Liver (tissue), 8 donors: ENCODE measurements at regions not wholly inside any gene's neighbourhood (a gene's known extent, or its start where the extent isn't known, plus 50 kb on each side); places are given as distances from the start of the nearest gene placed in this dataset.

Experiments
- DNase-seq: peaks from one replicate; pipeline ENCODE4 v3.0.0-alpha.2; 2017; ENCODE audit warnings: low spot score
- H3K27ac ChIP-seq, 2 donors: one replicate each; pipeline ENCODE4 v1.7.0; 2013; ENCODE audit warnings: inconsistent platforms in 2 of 2, low read length in 2 of 2, control low read depth in 1 of 2, low read depth in 1 of 2, mild to moderate bottlenecking in 1 of 2
- H3K27me3 ChIP-seq, 4 donors: one replicate each; pipeline versions ENCODE4 v1.6.1 to v1.7.0; 2013; ENCODE audit warnings: low read length in 3 of 4, inconsistent platforms in 1 of 4, mild to moderate bottlenecking in 1 of 4, moderate library complexity in 1 of 4; ENCODE audit not compliant: control insufficient read depth in 4 of 4, insufficient read depth in 4 of 4
- H3K36me3 ChIP-seq, 4 donors: one replicate each; pipeline versions ENCODE4 v1.6.1 to v1.7.0; 2013; ENCODE audit warnings: low read length in 3 of 4, mild to moderate bottlenecking in 3 of 4, low read depth in 1 of 4, moderate library complexity in 1 of 4; ENCODE audit not compliant: control insufficient read depth in 4 of 4, insufficient read depth in 3 of 4
- H3K4me1 ChIP-seq, 4 donors: one replicate each; pipeline versions ENCODE4 v1.6.1 to v1.7.0; 2013; ENCODE audit warnings: low read length in 3 of 4, mild to moderate bottlenecking in 3 of 4, moderate library complexity in 1 of 4; ENCODE audit not compliant: control insufficient read depth in 4 of 4, insufficient read depth in 4 of 4
- H3K4me3 ChIP-seq, 3 donors: one replicate each; pipeline versions ENCODE4 v1.6.1 to v1.7.0; 2013; ENCODE audit warnings: low read length in 3 of 3, control low read depth in 1 of 3, low read depth in 1 of 3, mild to moderate bottlenecking in 1 of 3
- H3K9ac ChIP-seq, 2 donors: one replicate each; pipeline ENCODE4 v1.7.0; 2013; ENCODE audit warnings: low read length in 2 of 2, mild to moderate bottlenecking in 2 of 2, moderate library complexity in 2 of 2, control low read depth in 1 of 2, low read depth in 1 of 2
- H3K9me3 ChIP-seq, 4 donors: one replicate each; pipeline versions ENCODE4 v1.6.1 to v1.7.0; 2013; ENCODE audit warnings: low read length in 3 of 4; ENCODE audit not compliant: control insufficient read depth in 4 of 4
- EGR1 ChIP-seq, 2 donors: IDR thresholded peaks; 2 replicates each; pipeline ENCODE4 v1.6.1; 2016 to 2018; ENCODE audit warnings: antibody characterized with exemption in 2 of 2, low read depth in 2 of 2
- FOXA1 ChIP-seq: IDR thresholded peaks from 2 replicates; pipeline ENCODE4 v1.6.1; 2016; ENCODE audit warnings: antibody characterized with exemption
- FOXA2 ChIP-seq: IDR thresholded peaks from 2 replicates; pipeline ENCODE4 v1.6.1; 2016; ENCODE audit warnings: antibody characterized with exemption
- GABPA ChIP-seq, 2 donors: IDR thresholded peaks in 1 of 2; conservative IDR thresholded peaks in 1 of 2; 2 replicates each; pipeline ENCODE4 v1.6.1; 2016; ENCODE audit warnings: antibody characterized with exemption in 2 of 2, mild to moderate bottlenecking in 1 of 2, moderate library complexity in 1 of 2
- HNF4A ChIP-seq, 2 donors: conservative IDR thresholded peaks; 2 replicates each; pipeline ENCODE4 v1.6.1; 2016; ENCODE audit warnings: antibody characterized with exemption in 2 of 2, mild to moderate bottlenecking in 2 of 2
- JUND ChIP-seq, 2 donors: IDR thresholded peaks; 2 replicates each; pipeline ENCODE4 v1.6.1; 2016; ENCODE audit warnings: antibody characterized with exemption in 2 of 2
- RAD21 ChIP-seq, 2 donors: IDR thresholded peaks; 2 replicates each; pipeline ENCODE4 v1.6.1; 2016; ENCODE audit warnings: antibody characterized with exemption in 2 of 2, mild to moderate bottlenecking in 2 of 2
- RXRA ChIP-seq, 2 donors: IDR thresholded peaks; 2 replicates each; pipeline ENCODE4 v1.6.1; 2017 to 2018; ENCODE audit warnings: antibody characterized with exemption in 2 of 2, mild to moderate bottlenecking in 1 of 2
- TAF1 ChIP-seq: conservative IDR thresholded peaks from 2 replicates; pipeline ENCODE4 v1.6.1; 2016; ENCODE audit warnings: antibody characterized with exemption, mild to moderate bottlenecking
- YY1 ChIP-seq: IDR thresholded peaks from 2 replicates; pipeline ENCODE4 v1.6.1; 2016; ENCODE audit warnings: antibody characterized with exemption, mild to moderate bottlenecking
- WGBS: extraction: QIAGEN DNeasy Blood & Tissue Kit; methylation state at CpG from one replicate; pipeline ENCODE4 v1.1.7; 2013; 5-methylcytosine and 5-hydroxymethylcytosine counted together
- TF ChIP-seq, protein P1 (sequence below): IDR thresholded peaks from 2 replicates; pipeline ENCODE4 v1.6.1; 2016; ENCODE audit warnings: antibody characterized with exemption
- TF ChIP-seq, protein P2 (sequence below): IDR thresholded peaks from 2 replicates; pipeline ENCODE4 v1.6.1; 2016; ENCODE audit warnings: antibody characterized with exemption, mild to moderate bottlenecking
- TF ChIP-seq, protein P3 (sequence below): fragments of 150-350 bp; IDR thresholded peaks from 2 replicates; pipeline ENCODE4 v1.5.1; 2017; ENCODE audit warnings: improper control_type of control experiment, low read depth, low read length; ENCODE audit not compliant: missing input control
- donor health status: healthy.
- donor health status: healthy.
- donor health status: healthy.
- donor health status: healthy.
- donor health status: healthy.

DNA sequence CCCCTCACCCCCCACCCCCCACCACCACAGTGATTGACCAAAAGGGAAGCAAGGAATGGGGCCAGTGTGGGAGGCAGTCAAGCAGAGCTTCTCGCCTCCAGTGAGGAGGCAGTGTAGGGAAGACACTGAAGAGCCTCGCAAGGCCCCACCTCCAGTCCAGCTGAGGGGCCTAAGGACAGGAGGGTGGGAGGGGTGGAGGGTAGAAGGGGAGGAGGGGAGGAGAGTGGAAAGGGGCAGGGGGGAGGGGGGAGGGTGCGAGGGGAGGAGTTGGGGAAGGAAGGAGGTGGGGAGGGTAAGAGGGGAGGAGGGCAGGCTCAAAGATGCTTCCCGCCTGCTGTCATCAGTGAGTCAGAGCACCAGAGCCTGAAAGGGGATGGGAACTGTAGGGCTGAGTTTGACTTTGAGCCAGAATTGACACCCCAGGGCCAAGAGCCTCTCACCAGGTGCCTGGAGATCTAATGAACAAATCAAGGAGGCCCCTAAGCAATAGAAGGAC is 786.2 kb downstream of the UQCRFS1 start:
- Histone ChIP-seq H3K4me3 (no peak overlapping the region), H3K36me3 (no peaks in the 10 kb centered on the region), H3K9me3 (no peaks in the 10 kb centered on the region), H3K27me3 (peaks cover 0 to 6% (median 0%) of the 10 kb centered on the region in 4 donors), H3K9ac (no peak overlapping the region), H3K4me1 (no peaks in the 10 kb centered on the region), H3K27ac (no peak overlapping the region)
- TF ChIP-seq JUND (IDR thresholded peaks at IDR 0.05) (no peak), GABPA (IDR thresholded peaks at IDR 0.05 in 1 of 2, conservative IDR thresholded peaks at IDR 0.05 in 1 of 2) (no peak), TAF1 (no peak), FOXA1 (no peak), YY1 (no peak), HNF4A (conservative IDR thresholded peaks at IDR 0.05) (no peak), RXRA (IDR thresholded peaks at IDR 0.05) (no peak)
- TF ChIP-seq, protein P1, sequence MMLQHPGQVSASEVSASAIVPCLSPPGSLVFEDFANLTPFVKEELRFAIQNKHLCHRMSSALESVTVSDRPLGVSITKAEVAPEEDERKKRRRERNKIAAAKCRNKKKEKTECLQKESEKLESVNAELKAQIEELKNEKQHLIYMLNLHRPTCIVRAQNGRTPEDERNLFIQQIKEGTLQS = no peak
- DNase-seq = no peak
- WGBS = 69% methylated on average over 4 of the region's 4 CpGs

DNA sequence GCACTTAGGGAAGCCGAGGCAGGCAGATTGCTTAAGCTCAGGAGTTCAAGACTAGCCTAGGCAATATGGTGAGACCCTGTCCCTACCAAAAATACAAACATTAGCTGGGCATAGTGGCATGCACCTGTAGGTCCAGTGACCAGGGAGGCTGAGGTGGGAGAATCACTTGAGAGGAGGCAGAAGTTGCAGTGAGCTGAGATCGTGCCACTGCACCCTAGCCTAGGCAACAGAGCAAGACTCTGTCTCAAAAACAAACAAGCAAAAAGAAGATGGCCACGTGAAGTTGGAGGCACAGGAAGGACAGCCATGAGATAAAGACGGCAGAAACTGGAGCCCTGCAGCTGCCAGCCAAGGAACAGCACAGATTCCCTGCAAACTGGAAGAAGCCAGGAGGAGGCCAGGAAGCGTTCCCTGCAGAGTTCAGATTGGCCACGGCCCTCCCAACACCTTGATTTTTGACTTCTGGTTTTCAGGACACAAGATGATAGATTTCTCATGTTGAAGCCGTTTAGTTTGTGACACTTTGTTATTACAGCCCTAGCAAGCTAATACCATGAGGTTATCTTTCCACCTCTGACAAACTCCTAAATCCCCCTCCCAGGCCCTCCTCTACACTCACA is 786.7 kb downstream of the UQCRFS1 start:
- Histone ChIP-seq H3K27ac (no peak overlapping the region), H3K27me3 (peaks cover 0 to 6% (median 0%) of the 10 kb centered on the region in 4 donors), H3K4me3 (no peak overlapping the region), H3K36me3 (no peaks in the 10 kb centered on the region), H3K9me3 (no peaks in the 10 kb centered on the region), H3K4me1 (no peaks in the 10 kb centered on the region), H3K9ac (no peak overlapping the region)
- 32% methylated on average over 7 of the region's 7 CpGs for WGBS
- DNase-seq = no peak
- TF ChIP-seq RXRA (IDR thresholded peaks at IDR 0.05) (no peak), EGR1 (IDR thresholded peaks at IDR 0.05; ENCODE audit: low read depth in 2 of 2) (no peak)
- TF ChIP-seq, protein P2, sequence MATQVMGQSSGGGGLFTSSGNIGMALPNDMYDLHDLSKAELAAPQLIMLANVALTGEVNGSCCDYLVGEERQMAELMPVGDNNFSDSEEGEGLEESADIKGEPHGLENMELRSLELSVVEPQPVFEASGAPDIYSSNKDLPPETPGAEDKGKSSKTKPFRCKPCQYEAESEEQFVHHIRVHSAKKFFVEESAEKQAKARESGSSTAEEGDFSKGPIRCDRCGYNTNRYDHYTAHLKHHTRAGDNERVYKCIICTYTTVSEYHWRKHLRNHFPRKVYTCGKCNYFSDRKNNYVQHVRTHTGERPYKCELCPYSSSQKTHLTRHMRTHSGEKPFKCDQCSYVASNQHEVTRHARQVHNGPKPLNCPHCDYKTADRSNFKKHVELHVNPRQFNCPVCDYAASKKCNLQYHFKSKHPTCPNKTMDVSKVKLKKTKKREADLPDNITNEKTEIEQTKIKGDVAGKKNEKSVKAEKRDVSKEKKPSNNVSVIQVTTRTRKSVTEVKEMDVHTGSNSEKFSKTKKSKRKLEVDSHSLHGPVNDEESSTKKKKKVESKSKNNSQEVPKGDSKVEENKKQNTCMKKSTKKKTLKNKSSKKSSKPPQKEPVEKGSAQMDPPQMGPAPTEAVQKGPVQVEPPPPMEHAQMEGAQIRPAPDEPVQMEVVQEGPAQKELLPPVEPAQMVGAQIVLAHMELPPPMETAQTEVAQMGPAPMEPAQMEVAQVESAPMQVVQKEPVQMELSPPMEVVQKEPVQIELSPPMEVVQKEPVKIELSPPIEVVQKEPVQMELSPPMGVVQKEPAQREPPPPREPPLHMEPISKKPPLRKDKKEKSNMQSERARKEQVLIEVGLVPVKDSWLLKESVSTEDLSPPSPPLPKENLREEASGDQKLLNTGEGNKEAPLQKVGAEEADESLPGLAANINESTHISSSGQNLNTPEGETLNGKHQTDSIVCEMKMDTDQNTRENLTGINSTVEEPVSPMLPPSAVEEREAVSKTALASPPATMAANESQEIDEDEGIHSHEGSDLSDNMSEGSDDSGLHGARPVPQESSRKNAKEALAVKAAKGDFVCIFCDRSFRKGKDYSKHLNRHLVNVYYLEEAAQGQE = no peak
- TF ChIP-seq, protein P1 = no peak

DNA sequence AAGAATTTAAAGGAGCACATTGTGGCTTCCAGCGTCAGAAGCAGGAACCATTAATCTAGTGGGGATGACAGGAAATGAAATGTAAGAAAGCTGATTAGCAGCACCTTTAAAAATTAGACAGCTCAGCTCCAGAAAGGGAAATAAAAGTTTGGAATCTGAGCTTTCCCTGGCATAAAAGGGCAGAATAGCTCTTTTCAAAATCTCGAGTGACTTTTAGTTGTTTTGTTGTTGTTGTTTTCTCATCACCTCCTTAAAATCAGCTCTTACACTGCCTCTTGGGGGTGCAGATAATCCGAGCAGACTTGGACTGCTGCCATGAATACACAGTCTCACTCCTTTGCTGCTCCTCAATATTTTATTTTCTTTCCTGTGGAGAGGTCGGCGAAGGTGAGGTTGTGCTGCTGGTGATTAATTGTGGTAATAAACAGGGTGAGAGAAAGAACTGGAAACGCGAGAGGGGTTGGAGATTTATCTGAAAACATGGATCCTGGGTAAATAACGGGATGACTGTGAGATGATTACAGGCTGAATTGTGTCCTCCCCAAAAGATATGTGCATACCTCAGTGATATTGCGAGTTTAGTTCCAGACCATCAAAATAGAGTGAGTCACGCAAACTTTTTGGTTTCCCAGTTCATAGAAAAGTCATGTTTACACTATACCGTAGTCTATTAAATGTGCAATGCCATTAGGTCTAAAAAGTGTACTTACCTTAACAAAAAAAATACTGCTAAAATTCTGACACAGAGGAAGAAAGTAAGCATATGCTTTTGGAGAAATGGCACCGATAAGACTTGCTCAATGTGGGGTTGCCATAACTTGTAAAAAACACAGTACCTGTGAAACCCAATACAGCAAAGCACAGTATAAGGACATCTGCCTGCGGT is 787.7 kb downstream of the UQCRFS1 start:
- WGBS = 52% methylated on average over 13 of the region's 13 CpGs
- H3K27me3 ChIP-seq = peaks cover 0 to 6% (median 0%) of the 10 kb centered on the region in 4 donors
- no peak overlapping the region for H3K27ac ChIP-seq
- H3K4me1 ChIP-seq = no peaks in the 10 kb centered on the region
- H3K4me3 ChIP-seq = no peak overlapping the region
- H3K36me3 ChIP-seq = no peaks in the 10 kb centered on the region
- H3K9me3 ChIP-seq = no peaks in the 10 kb centered on the region
- no peak overlapping the region for H3K9ac ChIP-seq
- DNase-seq = no peak
- TF ChIP-seq FOXA1 (no peak), RAD21 (IDR thresholded peaks at IDR 0.05) (no peak), YY1 (no peak), RXRA (IDR thresholded peaks at IDR 0.05) (no peak), TAF1 (no peak), EGR1 (IDR thresholded peaks at IDR 0.05; ENCODE audit: low read depth in 2 of 2) (no peak), GABPA (IDR thresholded peaks at IDR 0.05 in 1 of 2, conservative IDR thresholded peaks at IDR 0.05 in 1 of 2) (no peak), HNF4A (conservative IDR thresholded peaks at IDR 0.05) (no peak), FOXA2 (no peak)
- TF ChIP-seq, protein P3, sequence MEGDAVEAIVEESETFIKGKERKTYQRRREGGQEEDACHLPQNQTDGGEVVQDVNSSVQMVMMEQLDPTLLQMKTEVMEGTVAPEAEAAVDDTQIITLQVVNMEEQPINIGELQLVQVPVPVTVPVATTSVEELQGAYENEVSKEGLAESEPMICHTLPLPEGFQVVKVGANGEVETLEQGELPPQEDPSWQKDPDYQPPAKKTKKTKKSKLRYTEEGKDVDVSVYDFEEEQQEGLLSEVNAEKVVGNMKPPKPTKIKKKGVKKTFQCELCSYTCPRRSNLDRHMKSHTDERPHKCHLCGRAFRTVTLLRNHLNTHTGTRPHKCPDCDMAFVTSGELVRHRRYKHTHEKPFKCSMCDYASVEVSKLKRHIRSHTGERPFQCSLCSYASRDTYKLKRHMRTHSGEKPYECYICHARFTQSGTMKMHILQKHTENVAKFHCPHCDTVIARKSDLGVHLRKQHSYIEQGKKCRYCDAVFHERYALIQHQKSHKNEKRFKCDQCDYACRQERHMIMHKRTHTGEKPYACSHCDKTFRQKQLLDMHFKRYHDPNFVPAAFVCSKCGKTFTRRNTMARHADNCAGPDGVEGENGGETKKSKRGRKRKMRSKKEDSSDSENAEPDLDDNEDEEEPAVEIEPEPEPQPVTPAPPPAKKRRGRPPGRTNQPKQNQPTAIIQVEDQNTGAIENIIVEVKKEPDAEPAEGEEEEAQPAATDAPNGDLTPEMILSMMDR = no peak
- TF ChIP-seq, protein P1 = no peak
- TF ChIP-seq, protein P2 = no peak
